22Rv1 (cell line): ENCODE measurements at regions not wholly inside any gene's neighbourhood (a gene's known extent, or its start where the extent isn't known, plus 50 kb on each side); places are given as distances from the start of the nearest gene placed in this dataset.
"Not testable (repeated sequence)": the region's sequence is repeated elsewhere in the genome, so short reads cannot be mapped to it uniquely, and the experiment has no call there.

Experiments used
- H3K27ac ChIP-seq: fragments of 450-650 bp; 2 replicates; pipeline ENCODE4 v1.5.1; 2017
- ZFX ChIP-seq: fragments of 450-650 bp; IDR thresholded peaks from 2 replicates; pipeline ENCODE4 v1.6.1; 2017; ENCODE audit warnings: antibody characterized with exemption, borderline replicate concordance
- TF ChIP-seq, protein P1 (sequence below): fragments of 450-650 bp; IDR thresholded peaks from 2 replicates; pipeline ENCODE4 v1.5.1; 2017; ENCODE audit warnings: mild to moderate bottlenecking

DNA sequence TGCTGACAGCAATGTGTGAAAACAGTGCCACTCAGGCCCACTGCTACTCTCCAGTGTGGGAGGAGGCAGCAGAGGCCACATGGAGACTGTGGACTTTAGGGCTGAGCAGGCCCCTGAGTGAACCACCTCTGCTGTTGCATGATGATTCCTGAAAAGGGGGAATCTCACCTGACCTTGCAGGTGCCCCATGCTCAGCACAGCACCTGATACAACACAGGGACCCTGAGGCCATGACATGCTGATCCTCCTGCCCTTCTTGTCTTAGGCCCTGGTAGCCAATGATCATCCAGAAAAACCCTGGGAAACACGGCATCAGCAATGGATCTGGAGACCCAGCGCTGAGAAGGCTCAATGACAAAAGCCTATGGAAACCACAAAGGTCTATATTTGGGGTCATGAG, 446.8 kb upstream of the MYT1L start:
- no peak for TF ChIP-seq ZFX
- TF ChIP-seq, protein P1, sequence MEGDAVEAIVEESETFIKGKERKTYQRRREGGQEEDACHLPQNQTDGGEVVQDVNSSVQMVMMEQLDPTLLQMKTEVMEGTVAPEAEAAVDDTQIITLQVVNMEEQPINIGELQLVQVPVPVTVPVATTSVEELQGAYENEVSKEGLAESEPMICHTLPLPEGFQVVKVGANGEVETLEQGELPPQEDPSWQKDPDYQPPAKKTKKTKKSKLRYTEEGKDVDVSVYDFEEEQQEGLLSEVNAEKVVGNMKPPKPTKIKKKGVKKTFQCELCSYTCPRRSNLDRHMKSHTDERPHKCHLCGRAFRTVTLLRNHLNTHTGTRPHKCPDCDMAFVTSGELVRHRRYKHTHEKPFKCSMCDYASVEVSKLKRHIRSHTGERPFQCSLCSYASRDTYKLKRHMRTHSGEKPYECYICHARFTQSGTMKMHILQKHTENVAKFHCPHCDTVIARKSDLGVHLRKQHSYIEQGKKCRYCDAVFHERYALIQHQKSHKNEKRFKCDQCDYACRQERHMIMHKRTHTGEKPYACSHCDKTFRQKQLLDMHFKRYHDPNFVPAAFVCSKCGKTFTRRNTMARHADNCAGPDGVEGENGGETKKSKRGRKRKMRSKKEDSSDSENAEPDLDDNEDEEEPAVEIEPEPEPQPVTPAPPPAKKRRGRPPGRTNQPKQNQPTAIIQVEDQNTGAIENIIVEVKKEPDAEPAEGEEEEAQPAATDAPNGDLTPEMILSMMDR = no peak
- H3K27ac ChIP-seq = no peak overlapping the region

GRCh38 chr2:2777213-2777612, 446.1 kb upstream of the MYT1L start:
- TF ChIP-seq, protein P1 = no peak
- no peak for TF ChIP-seq ZFX
- H3K27ac ChIP-seq = no peak overlapping the region

- no peak overlapping the region for H3K27ac ChIP-seq
- TF ChIP-seq, protein P1 = no peak
- TF ChIP-seq ZFX = no peak
These were observed 443.9 kb upstream of the MYT1L start for GRCh38 chr2:2775018-2775417.

DNA sequence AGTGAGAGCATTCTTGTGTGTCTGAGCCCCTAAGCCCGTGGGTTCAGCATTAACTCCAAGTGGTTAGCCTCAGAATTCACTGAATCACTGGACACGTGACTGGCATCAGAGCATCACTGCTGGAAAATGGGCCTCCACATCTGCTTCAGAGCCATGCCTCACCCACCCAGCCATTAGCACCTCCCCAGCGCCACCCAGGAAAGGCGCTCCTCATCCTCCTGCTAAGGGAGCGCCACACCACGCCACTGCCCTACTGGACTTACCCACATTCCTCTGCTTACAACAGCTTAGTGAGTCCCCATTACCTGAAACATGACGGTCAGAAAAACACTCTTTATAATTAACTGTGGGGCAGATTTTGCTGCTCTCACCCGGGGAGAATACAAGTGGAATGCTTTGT, 442.6 kb upstream of the MYT1L start:
- H3K27ac ChIP-seq = no peak overlapping the region
- TF ChIP-seq, protein P1 = no peak
- TF ChIP-seq ZFX = no peak

GRCh38 chr2:2773080-2773479, 442.0 kb upstream of the MYT1L start:
- H3K27ac ChIP-seq = not testable (repeated sequence)

GRCh38 chr2:2771721-2772411, 440.8 kb upstream of the MYT1L start:
- TF ChIP-seq, protein P1 = no peak
- no peak for TF ChIP-seq ZFX
- H3K27ac ChIP-seq = no peak overlapping the region

GRCh38 chr2:2769481-2770431, 438.7 kb upstream of the MYT1L start:
- TF ChIP-seq, protein P1 = no peak
- TF ChIP-seq ZFX = no peak
- H3K27ac ChIP-seq = no peak overlapping the region
